ENCODE measurements at regions not wholly inside any gene's neighbourhood (a gene's known extent, or its start where the extent isn't known, plus 50 kb on each side); places are given as distances from the start of the nearest gene placed in this dataset.
"Not testable (repeated sequence)": the region's sequence is repeated elsewhere in the genome, so short reads cannot be mapped to it uniquely, and the experiment has no call there.

DNA sequence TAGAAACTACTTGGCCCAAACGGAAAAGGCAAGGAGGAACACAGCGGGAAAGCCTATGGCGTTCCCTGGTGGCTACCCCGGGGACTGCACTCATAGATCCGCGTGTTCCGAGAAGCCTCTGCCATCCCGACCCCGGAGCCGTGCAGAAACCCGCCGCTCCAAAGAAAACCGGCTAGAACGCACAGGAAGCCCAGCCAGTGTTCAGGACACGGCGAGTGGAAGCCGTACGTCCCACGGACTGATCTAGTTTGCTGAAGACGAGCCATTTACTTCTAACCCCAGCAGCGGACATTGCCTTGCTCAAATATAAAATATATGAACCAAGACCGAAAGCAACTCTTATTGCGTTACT, 215.0 kb upstream of the NOTCH2NLA start:
- TF ChIP-seq CREB1 (CRISPR knock-in tag; IDR thresholded peaks at IDR 0.05; ENCODE audit: low read depth); EZH2phosphoT487 (IDR thresholded peaks at IDR 0.05; ENCODE audit: unreplicated experiment): not testable (repeated sequence)
- TF ChIP-seq, protein P1, sequence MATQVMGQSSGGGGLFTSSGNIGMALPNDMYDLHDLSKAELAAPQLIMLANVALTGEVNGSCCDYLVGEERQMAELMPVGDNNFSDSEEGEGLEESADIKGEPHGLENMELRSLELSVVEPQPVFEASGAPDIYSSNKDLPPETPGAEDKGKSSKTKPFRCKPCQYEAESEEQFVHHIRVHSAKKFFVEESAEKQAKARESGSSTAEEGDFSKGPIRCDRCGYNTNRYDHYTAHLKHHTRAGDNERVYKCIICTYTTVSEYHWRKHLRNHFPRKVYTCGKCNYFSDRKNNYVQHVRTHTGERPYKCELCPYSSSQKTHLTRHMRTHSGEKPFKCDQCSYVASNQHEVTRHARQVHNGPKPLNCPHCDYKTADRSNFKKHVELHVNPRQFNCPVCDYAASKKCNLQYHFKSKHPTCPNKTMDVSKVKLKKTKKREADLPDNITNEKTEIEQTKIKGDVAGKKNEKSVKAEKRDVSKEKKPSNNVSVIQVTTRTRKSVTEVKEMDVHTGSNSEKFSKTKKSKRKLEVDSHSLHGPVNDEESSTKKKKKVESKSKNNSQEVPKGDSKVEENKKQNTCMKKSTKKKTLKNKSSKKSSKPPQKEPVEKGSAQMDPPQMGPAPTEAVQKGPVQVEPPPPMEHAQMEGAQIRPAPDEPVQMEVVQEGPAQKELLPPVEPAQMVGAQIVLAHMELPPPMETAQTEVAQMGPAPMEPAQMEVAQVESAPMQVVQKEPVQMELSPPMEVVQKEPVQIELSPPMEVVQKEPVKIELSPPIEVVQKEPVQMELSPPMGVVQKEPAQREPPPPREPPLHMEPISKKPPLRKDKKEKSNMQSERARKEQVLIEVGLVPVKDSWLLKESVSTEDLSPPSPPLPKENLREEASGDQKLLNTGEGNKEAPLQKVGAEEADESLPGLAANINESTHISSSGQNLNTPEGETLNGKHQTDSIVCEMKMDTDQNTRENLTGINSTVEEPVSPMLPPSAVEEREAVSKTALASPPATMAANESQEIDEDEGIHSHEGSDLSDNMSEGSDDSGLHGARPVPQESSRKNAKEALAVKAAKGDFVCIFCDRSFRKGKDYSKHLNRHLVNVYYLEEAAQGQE (IDR thresholded peaks at IDR 0.05; ENCODE audit: unreplicated experiment): not testable (repeated sequence)
- TF ChIP-seq, protein P2, sequence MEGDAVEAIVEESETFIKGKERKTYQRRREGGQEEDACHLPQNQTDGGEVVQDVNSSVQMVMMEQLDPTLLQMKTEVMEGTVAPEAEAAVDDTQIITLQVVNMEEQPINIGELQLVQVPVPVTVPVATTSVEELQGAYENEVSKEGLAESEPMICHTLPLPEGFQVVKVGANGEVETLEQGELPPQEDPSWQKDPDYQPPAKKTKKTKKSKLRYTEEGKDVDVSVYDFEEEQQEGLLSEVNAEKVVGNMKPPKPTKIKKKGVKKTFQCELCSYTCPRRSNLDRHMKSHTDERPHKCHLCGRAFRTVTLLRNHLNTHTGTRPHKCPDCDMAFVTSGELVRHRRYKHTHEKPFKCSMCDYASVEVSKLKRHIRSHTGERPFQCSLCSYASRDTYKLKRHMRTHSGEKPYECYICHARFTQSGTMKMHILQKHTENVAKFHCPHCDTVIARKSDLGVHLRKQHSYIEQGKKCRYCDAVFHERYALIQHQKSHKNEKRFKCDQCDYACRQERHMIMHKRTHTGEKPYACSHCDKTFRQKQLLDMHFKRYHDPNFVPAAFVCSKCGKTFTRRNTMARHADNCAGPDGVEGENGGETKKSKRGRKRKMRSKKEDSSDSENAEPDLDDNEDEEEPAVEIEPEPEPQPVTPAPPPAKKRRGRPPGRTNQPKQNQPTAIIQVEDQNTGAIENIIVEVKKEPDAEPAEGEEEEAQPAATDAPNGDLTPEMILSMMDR (conservative IDR thresholded peaks at IDR 0.05; ENCODE audit: low read depth in 2 of 2): not testable (repeated sequence)
